Subcutaneous abdominal adipose tissue (tissue), 5 donors: ENCODE measurements at regions not wholly inside any gene's neighbourhood (a gene's known extent, or its start where the extent isn't known, plus 50 kb on each side); places are given as distances from the start of the nearest gene placed in this dataset.

Experiments
- H3K27ac ChIP-seq: one replicate; pipeline ENCODE4 v1.7.0; 2013; ENCODE audit warnings: low read depth, mild to moderate bottlenecking, inconsistent platforms, low read length, moderate library complexity
- H3K27me3 ChIP-seq, 5 donors: one replicate each; pipeline ENCODE4 v1.7.0; 2013; ENCODE audit warnings: low read length in 5 of 5, inconsistent platforms in 1 of 5; ENCODE audit not compliant: control insufficient read depth in 5 of 5, insufficient read depth in 4 of 5
- H3K36me3 ChIP-seq, 5 donors: one replicate each; pipeline ENCODE4 v1.7.0; 2013; ENCODE audit warnings: low read length in 5 of 5; ENCODE audit not compliant: control insufficient read depth in 5 of 5, insufficient read depth in 5 of 5
- H3K4me1 ChIP-seq, 5 donors: one replicate each; pipeline ENCODE4 v1.7.0; 2013; ENCODE audit warnings: low read length in 5 of 5, mild to moderate bottlenecking in 3 of 5, moderate library complexity in 1 of 5; ENCODE audit not compliant: control insufficient read depth in 5 of 5, insufficient read depth in 5 of 5
- H3K4me3 ChIP-seq, 5 donors: one replicate each; pipeline ENCODE4 v1.7.0; 2013; ENCODE audit warnings: low read length in 5 of 5, low read depth in 1 of 5
- H3K9ac ChIP-seq, 5 donors: one replicate each; pipeline ENCODE4 v1.7.0; 2013; ENCODE audit warnings: low read length in 5 of 5, mild to moderate bottlenecking in 4 of 5, moderate library complexity in 3 of 5
- H3K9me3 ChIP-seq, 5 donors: one replicate each; pipeline ENCODE4 v1.7.0; 2013; ENCODE audit warnings: low read length in 5 of 5; ENCODE audit not compliant: control insufficient read depth in 5 of 5
- donor health status: healthy.
- donor health status: healthy.
- donor health status: healthy.
- donor health status: healthy.
- donor health status: healthy.

DNA sequence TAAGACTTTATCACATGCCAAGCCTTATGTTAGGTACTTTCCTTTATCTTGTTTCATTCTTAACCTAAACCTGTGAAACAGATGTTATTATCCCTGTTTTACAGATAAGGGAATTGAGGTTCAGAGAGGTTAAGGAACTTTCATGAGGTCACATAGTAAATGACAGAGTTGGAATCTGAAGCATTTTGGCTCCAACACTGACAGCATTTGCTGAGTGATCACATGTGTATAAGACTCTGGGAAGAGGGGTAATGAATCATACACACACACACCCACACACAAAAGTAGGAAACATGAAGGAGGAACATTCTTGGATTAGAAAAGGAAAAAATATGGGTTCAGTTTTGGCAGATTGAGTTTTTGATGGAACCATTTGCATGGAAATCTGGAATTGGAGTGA lies 212.5 kb downstream of the GJA1 start:
- H3K36me3 ChIP-seq: no peaks in the 10 kb centered on the region
- no peaks in the 10 kb centered on the region for H3K27me3 ChIP-seq
- no peak overlapping the region for H3K9ac ChIP-seq
- H3K4me1 ChIP-seq: peaks cover 0 to 4% (median 2%) of the 10 kb centered on the region in 5 donors
- no peaks in the 10 kb centered on the region for H3K9me3 ChIP-seq
- no peak overlapping the region for H3K27ac ChIP-seq
- no peak overlapping the region for H3K4me3 ChIP-seq

DNA sequence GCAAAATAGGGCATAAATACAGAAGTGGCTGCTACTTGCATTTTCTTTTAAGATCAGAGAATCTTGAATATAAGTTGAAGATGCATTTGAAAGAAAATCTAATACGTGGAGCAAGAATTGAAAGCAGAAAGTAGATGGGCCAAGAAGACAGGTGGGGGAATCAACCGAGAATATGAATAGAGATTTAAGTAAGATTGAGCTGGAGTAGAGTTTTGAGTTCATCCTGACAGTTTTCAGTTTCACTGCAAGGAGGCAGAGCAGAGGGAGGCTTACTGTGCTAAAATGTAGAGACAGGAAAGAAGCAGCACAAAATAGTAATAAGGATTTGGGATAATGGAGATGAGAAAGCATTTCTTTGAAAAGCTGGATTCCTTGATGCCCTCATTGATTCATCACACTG lies 214.5 kb downstream of the GJA1 start:
- no peaks in the 10 kb centered on the region for H3K36me3 ChIP-seq
- no peak overlapping the region for H3K27ac ChIP-seq
- H3K4me3 ChIP-seq: no peak overlapping the region
- no peaks in the 10 kb centered on the region for H3K9me3 ChIP-seq
- H3K27me3 ChIP-seq: no peaks in the 10 kb centered on the region
- no peak overlapping the region for H3K9ac ChIP-seq
- H3K4me1 ChIP-seq: peaks cover 0 to 14% (median 13%) of the 10 kb centered on the region in 5 donors

DNA sequence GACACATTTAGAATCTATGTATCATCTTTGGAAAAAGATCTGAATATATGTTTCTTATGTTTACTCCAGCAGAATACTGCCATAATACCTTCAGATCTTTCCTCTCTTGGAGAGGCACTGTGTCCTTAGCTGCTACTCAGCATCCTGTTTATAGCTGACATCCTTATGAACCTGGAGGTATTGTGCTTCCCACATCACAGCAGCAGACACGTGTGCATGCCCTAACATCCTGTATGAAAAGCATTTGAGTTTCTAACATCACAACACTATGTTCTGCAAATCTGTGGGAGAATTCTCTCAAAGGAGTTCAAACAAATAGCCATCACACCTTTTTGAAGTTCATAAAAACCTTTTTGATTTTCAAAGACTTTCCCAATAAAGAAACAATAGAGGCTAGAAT lies 216.0 kb downstream of the GJA1 start:
- Histone ChIP-seq H3K4me1 (peaks cover 0 to 14% (median 13%) of the 10 kb centered on the region in 5 donors), H3K27ac (peak overlapping the region; percentile 47), H3K36me3 (no peaks in the 10 kb centered on the region), H3K9me3 (no peaks in the 10 kb centered on the region), H3K4me3 (no peak overlapping the region), H3K27me3 (no peaks in the 10 kb centered on the region), H3K9ac (no peak overlapping the region)

DNA sequence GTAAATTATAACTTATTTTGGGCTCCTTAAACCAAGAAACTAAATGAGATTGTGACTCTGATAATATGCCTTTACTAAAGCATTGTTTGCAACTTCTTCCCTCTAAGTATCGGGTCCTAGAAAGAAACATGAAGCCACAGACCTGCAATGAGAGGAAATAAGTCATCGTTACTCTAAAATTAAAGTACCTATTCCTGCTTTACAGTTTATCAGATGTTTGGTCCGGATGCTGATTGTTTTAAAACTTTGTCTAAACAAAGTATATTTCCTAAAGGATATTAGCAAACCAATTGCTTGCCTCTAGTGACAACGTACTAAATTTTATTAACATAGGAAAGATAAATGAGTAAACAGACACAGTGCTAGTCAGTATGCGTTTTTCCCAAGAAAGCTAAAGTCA lies 216.8 kb downstream of the GJA1 start:
- peak overlapping the region; percentile 47 for H3K27ac ChIP-seq
- peaks cover 0 to 14% (median 13%) of the 10 kb centered on the region in 5 donors for H3K4me1 ChIP-seq
- no peaks in the 10 kb centered on the region for H3K36me3 ChIP-seq
- H3K4me3 ChIP-seq: no peak overlapping the region
- no peaks in the 10 kb centered on the region for H3K27me3 ChIP-seq
- H3K9ac ChIP-seq: no peak overlapping the region
- no peaks in the 10 kb centered on the region for H3K9me3 ChIP-seq

DNA sequence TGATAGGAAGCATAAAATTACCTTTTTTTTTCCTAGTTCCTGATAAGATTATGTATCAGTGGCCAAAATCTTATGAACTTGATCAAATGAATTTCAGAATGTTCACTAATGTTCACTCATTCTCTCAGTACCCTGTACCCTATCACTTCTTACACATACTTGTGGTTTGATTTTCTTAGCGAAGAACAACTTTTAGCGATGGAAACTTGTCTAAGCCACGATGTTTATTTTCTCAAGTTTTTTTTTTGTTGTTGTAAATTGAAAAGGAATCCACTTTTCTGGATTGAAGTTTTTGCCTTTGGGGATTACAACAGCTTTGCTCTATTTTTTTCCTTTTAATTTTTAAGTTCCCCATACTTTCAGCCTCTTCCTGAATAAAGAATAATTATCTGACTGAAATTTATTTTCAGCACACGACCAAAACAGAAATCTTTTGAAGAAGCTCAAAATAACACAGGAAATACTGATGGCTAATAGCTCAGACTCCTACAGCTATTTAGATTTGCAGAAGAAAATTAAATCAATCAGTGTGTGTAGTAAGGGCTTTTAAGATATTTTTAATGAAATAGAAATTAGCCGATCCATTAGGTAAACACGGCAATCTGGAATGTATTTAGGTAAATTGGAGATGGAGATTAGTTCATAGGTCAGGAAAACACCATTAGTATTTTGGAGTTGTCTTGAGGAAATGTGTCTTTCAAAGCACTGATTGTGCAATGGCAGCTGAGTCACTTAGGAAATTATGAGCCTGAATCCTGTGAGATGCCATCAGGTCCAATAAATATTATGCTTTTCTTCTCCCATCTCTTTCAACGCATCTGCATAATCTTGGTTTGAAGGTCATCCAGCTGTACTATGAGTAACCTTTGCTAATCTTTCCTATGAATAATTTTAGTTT lies 217.5 kb downstream of the GJA1 start:
- Histone ChIP-seq H3K36me3 (no peaks in the 10 kb centered on the region), H3K9ac (no peak overlapping the region), H3K9me3 (no peaks in the 10 kb centered on the region), H3K27ac (peak overlapping the region; percentile 47), H3K4me1 (peaks cover 0 to 14% (median 13%) of the 10 kb centered on the region in 5 donors), H3K27me3 (no peaks in the 10 kb centered on the region), H3K4me3 (no peak overlapping the region)

DNA sequence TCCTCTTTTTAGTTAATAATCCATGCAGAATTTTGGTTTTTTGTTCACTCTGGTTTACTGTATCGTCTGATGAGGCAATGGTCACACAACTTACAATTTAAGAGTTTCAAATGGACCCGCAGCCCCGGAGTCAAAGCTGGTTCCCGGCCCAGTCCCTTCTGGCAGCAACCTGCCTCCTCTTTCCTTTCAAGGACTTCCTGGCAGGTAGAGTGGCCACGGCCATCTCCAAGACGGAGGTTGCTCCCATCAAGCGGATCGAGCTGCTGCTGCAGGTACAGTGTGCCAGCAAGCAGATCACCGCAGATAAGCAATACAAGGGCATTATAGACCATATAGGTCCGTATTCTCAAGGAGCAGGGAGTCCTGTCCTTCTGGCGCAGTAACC lies 218.2 kb downstream of the GJA1 start:
- no peak overlapping the region for H3K9ac ChIP-seq
- H3K9me3 ChIP-seq: no peaks in the 10 kb centered on the region
- H3K4me1 ChIP-seq: peaks cover 0 to 14% (median 13%) of the 10 kb centered on the region in 5 donors
- H3K4me3 ChIP-seq: no peak overlapping the region
- no peaks in the 10 kb centered on the region for H3K27me3 ChIP-seq
- H3K36me3 ChIP-seq: no peaks in the 10 kb centered on the region
- H3K27ac ChIP-seq: peak overlapping the region; percentile 47

DNA sequence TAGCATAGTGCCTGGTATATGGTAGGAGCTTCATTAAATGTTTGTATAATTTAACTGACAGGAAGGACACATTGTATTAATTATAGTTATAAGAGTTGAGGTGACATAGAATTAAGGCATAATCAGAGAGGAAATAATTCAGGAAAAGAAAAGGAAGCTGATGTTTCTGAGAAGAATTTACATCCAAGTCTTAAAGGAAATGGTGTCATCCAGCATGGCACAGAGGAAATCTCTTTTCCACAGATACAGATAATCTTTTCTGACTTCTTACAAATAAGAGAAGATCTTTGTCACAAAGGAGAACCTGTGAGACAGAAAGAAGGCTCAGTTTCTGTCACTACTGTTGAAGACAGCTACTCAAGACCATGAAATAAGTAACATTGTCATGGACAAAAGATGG lies 222.5 kb downstream of the GJA1 start:
- H3K4me1 ChIP-seq: peaks cover 0 to 16% (median 11%) of the 10 kb centered on the region in 5 donors
- H3K4me3 ChIP-seq: no peak overlapping the region
- no peaks in the 10 kb centered on the region for H3K36me3 ChIP-seq
- H3K9me3 ChIP-seq: no peaks in the 10 kb centered on the region
- H3K9ac ChIP-seq: no peak overlapping the region
- no peaks in the 10 kb centered on the region for H3K27me3 ChIP-seq
- no peak overlapping the region for H3K27ac ChIP-seq

DNA sequence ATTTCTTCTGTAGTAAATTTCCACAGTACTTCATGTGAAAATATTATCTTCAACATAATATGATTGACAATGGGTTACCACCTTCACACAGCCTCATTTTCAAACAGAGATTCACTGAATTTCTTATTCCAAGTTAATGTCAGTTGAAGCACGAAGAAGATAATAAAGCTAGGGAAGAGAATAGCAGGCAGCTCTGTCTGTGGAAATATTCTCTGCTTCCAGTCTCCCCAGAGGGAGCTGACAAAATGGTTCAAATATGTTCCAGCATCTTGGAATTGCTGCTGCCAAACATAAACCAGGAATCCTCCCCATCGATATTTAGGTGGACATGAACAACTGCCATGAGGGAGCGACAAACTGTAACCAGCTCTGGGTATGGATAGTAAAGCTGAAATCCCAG lies 224.8 kb downstream of the GJA1 start:
- Histone ChIP-seq H3K9ac (no peak overlapping the region), H3K27ac (no peak overlapping the region), H3K27me3 (no peaks in the 10 kb centered on the region), H3K36me3 (no peaks in the 10 kb centered on the region), H3K9me3 (no peaks in the 10 kb centered on the region), H3K4me1 (peaks cover 0 to 4% (median 0%) of the 10 kb centered on the region in 5 donors), H3K4me3 (no peak overlapping the region)

DNA sequence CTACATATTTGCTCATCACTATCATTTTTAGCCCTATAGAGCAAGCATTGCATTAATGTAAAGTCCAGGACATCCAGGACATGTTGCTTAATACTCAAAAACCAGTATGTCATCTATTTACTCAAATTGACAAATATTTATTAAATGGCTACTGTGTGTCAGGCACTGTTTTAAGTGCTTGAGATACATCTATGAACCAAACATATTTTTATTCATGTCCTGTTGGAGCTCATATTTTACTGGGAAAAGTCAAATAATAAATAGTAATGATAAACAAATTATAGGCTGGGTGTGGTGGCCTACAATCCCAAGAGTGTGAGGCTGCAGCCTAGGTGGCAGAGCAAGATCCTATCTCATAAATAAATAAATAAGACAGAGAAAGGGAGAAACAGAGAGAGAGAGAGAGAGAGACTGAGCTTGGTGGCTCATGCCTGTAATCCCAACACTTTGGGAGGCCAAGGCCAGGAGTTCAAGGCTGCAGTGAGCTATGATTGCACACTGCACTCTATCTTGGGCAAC lies 227.9 kb downstream of the GJA1 start:
- H3K9me3 ChIP-seq: no peaks in the 10 kb centered on the region
- peaks cover 0 to 24% (median 17%) of the 10 kb centered on the region in 5 donors for H3K4me1 ChIP-seq
- no peak overlapping the region for H3K9ac ChIP-seq
- H3K27ac ChIP-seq: no peak overlapping the region
- no peaks in the 10 kb centered on the region for H3K36me3 ChIP-seq
- no peak overlapping the region for H3K4me3 ChIP-seq
- no peaks in the 10 kb centered on the region for H3K27me3 ChIP-seq

DNA sequence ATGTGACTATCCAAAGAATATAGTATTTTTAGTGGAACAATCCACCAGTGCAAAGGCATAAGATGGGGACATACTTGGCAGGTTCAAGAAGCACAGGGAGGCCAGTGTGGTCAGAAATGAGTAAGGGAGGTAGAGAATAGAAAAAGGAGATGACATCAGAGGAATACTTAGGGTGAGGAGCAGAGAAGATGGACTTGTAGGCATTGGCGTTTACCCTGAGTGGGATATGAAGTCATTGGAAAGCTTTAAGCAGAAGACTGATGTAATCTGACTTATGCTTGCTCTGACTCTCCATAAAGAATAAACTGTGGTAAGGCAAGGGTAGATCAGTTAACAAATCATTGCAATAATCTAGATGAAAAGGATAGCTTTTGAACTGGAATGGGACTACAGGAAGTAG lies 228.7 kb downstream of the GJA1 start:
- no peak overlapping the region for H3K9ac ChIP-seq
- H3K4me3 ChIP-seq: no peak overlapping the region
- H3K27ac ChIP-seq: no peak overlapping the region
- H3K4me1 ChIP-seq: peaks cover 0 to 24% (median 17%) of the 10 kb centered on the region in 5 donors
- no peaks in the 10 kb centered on the region for H3K36me3 ChIP-seq
- H3K27me3 ChIP-seq: no peaks in the 10 kb centered on the region
- H3K9me3 ChIP-seq: no peaks in the 10 kb centered on the region
